ENCODE measurements at regions not wholly inside any gene's neighbourhood (a gene's known extent, or its start where the extent isn't known, plus 50 kb on each side); places are given as distances from the start of the nearest gene placed in this dataset.

DNA sequence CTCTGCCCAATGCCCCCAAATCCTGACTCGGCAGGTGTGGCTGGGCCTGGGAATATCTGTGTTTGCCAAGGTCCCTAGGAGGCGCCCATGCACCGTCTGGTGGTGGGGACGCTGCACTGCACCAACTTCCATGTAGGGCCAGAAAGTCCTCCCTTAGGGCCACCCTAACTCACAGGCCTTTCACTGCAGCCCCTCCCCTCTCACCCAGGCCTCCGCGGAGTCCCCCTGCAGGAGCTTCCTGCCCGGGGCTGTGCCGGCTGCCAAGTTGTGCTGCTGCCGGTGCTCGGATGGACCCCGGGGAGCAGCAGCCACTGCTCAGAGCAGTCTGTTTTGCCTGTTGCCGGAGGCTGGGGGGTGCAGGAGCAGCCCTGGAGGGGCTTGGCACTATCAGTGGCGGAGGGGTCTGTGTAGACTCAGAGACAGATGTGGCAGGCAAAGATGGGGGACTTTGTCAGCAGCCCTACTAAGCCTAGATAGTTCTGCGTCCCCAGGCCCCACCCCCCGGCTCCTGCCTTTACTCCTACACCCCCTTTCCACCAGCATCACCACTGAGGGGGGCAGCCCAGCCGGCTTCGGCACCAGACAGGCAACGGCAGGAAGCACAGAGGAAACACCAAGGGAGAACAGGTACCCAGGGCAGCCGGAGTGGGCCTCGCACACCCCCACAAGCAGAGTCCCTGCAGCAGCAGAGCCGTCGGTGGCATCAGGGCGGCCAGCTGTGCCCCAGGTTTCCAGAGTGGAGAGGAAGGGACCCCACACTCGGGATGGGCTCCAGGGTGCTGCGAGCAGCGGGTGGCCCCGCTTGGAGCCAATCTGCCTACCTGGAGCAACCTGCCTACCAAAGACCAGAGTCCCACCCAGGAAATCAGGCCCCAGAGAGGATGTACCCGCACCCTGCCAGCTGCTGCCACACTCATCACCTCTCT, 124.3 kb downstream of the TRIM29 start:
- peak; percentile 72 for DNase-seq (ENCODE audit: low spot score)

- no peak for DNase-seq (ENCODE audit: low spot score)
Measured at GRCh38 chr11:120012245-120012644, 125.7 kb downstream of the TRIM29 start.

- no peak for DNase-seq (ENCODE audit: low spot score)
Measured at GRCh38 chr11:120011836-120012235, 126.1 kb downstream of the TRIM29 start.

- DNase-seq (ENCODE audit: low spot score), result no peak
Measured at GRCh38 chr11:120010775-120011174, 127.1 kb downstream of the TRIM29 start.

- no peak for DNase-seq (ENCODE audit: low spot score)
Measured at GRCh38 chr11:120009938-120010337, 128.0 kb downstream of the TRIM29 start.

DNA sequence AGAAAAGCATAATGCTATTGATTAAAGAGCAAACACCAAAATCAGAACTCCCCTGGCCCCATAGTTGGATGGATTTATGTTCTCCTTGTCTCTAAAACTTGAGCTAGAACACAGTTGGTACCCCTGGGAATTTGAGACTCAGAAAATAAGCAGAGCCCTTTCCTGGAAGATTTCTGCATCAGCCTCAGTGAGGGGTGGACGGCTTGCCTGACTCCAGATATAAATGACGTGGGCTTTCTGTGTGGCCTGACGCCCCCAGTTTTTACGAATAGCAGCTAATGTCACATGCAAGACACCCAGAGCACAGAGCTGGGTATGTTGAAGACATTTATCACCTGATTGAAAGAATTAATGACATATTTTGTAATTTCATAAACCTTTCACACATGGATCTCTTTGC, 130.8 kb downstream of the TRIM29 start:
- DNase-seq (ENCODE audit: low spot score), result no peak

- DNase-seq (ENCODE audit: low spot score), result no peak
Measured at GRCh38 chr11:120004723-120005122, 133.2 kb downstream of the TRIM29 start.

GRCh38 chr11:120001178-120002090, 136.5 kb downstream of the TRIM29 start:
- no peak for DNase-seq (ENCODE audit: low spot score)

DNA sequence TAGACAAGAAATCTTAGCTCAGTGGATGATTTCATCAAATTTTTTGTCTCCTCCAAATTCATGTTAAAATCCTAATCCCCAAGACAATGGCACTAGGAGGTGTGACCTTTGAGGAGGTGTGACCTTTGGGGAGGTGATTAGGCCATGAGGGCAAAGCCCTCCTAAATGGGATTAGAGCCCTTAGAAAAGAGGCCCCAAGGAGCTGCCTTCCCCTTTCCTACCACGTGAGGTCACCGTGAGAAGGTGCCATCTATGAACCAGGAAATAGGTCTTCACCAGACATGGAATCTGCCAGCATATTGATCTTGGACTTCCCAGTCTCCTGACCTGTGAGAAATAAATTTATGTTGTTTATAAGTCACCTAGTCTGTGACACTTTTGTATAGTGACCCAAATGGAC, 138.7 kb downstream of the TRIM29 start:
- DNase-seq (ENCODE audit: low spot score), result peak; percentile 46

DNA sequence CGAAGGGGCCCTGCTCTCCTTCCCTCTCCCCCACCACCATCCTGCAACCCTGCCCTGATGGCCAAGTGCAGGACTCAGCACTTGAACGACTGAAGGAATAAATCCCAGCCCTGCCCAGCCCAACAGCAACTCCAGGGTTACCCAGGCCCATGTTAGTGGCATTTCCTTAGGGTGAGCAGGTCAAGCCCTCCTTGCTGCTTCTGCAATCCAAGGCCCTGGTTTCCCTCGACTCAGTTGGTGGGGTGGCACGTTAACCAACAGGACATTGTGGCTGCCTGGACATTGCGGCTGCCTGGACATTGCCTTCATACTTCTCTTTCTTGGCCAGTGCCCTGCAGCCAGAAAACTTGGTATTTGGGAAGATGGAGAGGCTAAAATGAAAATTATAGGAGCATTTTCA, 141.4 kb downstream of the TRIM29 start:
- no peak for DNase-seq (ENCODE audit: low spot score)

- no peak for DNase-seq (ENCODE audit: low spot score)
Measured at GRCh38 chr11:119995730-119996491, 142.0 kb downstream of the TRIM29 start.

DNA sequence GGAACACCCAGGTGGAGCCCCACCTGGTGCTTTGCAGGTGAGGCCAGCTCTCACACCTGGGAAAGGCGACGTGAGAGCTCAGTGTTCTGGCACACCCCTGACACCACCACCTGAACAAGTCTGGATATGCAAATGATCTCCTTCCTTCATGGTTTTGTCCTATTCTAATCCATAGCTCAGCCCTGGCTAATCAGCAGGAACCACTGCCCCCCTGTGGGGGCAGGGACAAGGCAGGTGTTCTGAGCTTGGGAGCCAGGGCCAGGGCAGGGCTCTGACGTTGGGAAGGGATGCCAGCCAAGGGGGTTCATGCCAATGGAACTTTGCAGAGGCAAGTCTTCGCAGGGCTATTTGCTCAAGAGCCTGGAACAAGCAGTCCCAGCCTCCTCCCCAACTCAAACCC, 144.2 kb downstream of the TRIM29 start:
- peak; percentile 46 for DNase-seq (ENCODE audit: low spot score)

DNA sequence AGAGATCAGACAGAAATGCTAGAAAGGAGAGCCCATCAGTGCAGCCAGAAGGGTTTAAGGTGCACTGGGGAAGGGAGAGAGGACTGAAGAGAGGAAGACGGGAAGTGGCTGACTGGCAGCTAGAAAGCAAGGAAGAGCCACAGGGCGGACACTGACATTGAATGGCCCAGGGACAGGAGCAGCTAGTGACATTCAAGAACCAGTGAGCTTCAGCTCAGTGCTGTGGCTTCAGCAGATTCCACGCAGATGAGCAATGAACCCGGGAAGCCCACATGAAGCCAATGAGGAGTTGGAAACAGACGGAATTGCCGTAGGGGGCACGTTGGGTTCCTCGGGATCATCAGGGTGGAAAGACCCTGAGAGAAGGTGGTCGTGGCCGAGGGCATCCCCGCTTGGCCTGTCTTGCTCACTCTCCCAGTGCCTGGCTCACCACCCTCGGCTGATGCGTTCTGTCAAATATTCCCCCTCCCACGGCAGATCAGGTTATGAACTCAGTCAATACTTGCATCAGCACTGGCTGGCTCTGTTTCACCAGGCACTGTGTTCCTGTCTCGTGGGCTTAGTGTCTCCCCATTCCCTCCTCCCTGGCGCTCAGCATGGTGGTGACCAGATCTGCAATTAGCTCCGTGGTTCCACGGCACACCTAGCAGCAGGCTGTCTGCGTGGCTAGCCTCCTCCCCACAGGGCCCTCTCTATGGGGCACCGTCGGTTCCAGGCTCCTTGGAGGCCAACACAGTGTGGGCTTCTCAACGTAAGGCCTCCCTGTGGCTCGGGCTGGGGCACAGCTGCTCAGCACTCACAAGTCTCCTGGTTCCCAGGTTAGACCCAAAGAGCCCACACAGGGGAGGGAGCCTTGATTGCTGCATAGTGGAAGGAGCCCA, 145.5 kb downstream of the TRIM29 start:
- no peak for DNase-seq (ENCODE audit: low spot score)

DNA sequence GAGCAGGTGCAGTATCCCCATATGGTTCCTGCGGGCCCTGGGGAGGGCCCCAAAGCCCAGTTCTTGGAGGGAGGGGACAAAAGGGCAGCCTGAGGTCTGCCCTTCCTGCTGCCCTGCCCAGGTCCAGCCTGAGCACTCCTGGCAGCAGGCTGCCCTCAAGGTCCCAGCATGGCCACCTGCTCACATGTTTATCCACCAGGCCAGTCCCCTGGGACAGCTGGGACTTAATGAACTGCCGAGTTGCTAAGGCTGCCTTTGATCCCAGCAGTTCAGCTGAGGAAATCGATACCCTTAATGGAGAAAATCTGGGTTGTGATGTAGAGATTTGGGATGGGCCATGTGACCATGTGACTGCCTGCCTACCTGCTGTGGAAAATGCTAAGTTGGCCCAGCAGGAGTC, 146.2 kb downstream of the TRIM29 start:
- no peak for DNase-seq (ENCODE audit: low spot score)

DNA sequence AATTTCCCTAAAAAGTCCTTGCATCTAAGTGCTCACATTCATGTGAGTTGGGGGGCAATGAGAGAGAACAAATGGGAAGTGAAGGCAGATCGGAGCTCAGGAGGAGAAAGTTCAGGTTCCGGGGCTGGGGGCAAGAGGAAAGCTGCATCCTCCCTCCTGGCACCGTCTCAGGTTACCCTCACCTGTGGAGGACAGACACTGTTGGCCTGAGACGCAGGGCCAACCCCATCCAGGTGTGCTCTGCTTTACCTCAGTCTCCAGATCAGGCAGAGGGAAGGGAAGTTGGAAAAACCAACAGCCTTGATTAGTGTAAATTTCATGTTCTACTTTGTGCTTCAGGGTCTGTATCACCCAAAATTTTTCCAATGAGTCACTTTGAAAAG, 146.9 kb downstream of the TRIM29 start:
- DNase-seq (ENCODE audit: low spot score), result no peak

DNA sequence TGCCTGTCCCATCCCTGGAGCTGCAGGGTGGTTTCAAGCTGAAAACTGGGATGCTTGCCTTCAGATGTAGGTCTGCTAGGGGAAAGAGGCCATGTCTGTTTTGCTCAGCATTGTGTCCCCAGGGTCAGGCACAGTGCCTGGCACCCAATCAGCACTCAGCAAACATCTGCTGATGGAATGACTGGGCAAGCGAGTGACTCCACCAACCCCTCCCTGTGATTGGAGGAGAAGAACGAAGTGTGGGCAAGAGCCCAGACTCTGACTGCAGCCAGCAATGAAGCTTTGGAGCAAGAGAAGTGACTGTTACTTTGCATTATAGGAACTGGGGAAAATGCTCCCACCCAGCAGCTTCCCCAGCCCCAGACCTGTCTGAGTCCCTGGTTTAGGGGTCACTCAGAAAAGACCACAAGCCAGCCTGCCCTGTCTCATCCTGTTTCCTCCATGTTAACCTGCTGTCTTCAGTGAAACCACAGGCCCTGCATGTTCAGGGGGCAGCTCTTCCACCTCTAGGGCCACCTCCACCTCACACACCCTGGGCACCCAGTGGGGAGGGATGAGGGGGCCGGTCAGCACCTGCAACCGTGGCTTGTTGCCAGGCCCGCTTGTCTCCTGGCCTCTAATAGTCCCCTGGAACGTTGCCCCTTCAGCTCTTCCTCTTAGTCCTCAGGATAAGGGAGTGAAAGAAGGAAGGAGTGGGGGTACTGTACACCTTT, 147.4 kb downstream of the TRIM29 start:
- DNase-seq (ENCODE audit: low spot score), result no peak

DNA sequence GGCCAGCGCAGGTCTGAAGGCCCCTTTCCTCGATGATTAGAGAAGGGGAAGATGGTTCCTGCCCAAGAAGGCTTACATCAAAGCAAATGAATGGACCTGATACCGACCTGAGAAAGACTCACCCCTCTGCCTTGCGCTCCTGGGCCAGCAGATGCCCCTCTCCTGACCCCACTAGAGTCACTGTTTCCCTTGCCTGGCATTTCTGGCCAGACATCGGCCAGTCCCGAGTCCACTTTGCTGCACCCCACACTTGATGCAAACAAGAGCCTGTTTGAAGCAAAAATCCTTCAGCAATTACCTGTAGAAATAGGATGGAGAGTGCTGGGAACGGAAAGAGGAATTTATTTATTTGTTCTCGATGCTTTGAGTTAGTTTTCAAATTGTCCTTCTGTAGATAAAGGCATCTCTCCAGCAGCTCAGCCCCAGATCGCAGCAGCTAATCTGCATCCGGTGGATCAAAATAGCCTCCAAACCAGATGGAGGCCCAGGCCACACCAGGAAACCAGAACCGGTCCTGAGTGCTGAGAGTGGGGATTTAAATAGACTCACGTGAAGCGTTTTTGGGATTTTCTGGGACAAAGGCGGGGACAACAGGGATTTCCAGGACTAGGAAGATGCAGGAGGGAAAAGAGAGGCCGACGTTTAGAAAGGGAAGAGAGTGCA, 148.6 kb downstream of the TRIM29 start:
- no peak for DNase-seq (ENCODE audit: low spot score)

DNA sequence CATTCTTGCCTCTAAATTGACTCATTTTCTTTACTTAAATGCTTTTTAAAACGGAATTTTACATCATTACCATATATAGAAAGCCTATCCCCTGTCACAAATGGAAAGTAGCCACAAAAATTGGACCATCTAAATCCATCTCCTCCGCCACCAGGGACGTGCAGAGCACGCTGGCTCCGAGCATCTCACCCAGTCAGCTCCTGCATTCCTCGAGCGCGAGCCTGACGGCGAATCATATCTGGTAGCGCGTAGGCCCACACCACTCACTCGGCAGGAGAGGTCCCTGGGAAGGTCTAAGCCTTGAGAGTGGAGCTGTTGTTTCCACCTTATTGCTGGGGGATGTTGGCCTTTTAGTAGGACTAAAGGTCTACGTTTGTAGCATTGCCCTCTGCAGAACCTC, 152.4 kb downstream of the TRIM29 start:
- DNase-seq (ENCODE audit: low spot score), result no peak

GRCh38 chr11:119983816-119984215, 154.1 kb downstream of the TRIM29 start:
- DNase-seq (ENCODE audit: low spot score), result no peak

Measured in HT-29 (cell line).